ENCODE measurements at regions not wholly inside any gene's neighbourhood (a gene's known extent, or its start where the extent isn't known, plus 50 kb on each side); places are given as distances from the start of the nearest gene placed in this dataset.

GRCh38 chr18:65994302-65994701 is 243.5 kb downstream of the CDH7 start:
- TF ChIP-seq POLR2A (IDR thresholded peaks at IDR 0.05) (no peak), POLR2AphosphoS5 (IDR thresholded peaks at IDR 0.05) (no peak), EP300 (IDR thresholded peaks at IDR 0.05) (no peak)
- TF ChIP-seq, protein P1, sequence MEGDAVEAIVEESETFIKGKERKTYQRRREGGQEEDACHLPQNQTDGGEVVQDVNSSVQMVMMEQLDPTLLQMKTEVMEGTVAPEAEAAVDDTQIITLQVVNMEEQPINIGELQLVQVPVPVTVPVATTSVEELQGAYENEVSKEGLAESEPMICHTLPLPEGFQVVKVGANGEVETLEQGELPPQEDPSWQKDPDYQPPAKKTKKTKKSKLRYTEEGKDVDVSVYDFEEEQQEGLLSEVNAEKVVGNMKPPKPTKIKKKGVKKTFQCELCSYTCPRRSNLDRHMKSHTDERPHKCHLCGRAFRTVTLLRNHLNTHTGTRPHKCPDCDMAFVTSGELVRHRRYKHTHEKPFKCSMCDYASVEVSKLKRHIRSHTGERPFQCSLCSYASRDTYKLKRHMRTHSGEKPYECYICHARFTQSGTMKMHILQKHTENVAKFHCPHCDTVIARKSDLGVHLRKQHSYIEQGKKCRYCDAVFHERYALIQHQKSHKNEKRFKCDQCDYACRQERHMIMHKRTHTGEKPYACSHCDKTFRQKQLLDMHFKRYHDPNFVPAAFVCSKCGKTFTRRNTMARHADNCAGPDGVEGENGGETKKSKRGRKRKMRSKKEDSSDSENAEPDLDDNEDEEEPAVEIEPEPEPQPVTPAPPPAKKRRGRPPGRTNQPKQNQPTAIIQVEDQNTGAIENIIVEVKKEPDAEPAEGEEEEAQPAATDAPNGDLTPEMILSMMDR (IDR thresholded peaks at IDR 0.05): no peak
